ENCODE measurements at regions not wholly inside any gene's neighbourhood (a gene's known extent, or its start where the extent isn't known, plus 50 kb on each side); places are given as distances from the start of the nearest gene placed in this dataset.

GRCh38 chr13:97712770-97713169, 240.7 kb upstream of the IPO5 start:
- TF ChIP-seq POLR2A (IDR thresholded peaks at IDR 0.05): no peak
- no peak for TF ChIP-seq CTCF (IDR thresholded peaks at IDR 0.05)
- no peak for TF ChIP-seq POLR2AphosphoS5 (IDR thresholded peaks at IDR 0.05; ENCODE audit: insufficient read depth in 1 of 2, low read depth in 1 of 2)

Data from vagina (tissue), 2 donors.